Transverse colon (tissue), 4 donors: ENCODE measurements at regions not wholly inside any gene's neighbourhood (a gene's known extent, or its start where the extent isn't known, plus 50 kb on each side); places are given as distances from the start of the nearest gene placed in this dataset.

ENCODE experiments used
- DNase-seq: peaks from one replicate; pipeline ENCODE4 v3.0.0-alpha.2; 2019
- H3K27ac ChIP-seq, 4 donors: fragments of 200-600 bp; sonication (generic); 2 replicates each; pipeline ENCODE4 v1.5.1; 2016 to 2018; ENCODE audit warnings: inconsistent platforms in 4 of 4
- H3K27me3 ChIP-seq: fragments of 200-600 bp; sonication (generic); 2 replicates; pipeline ENCODE4 v1.5.1; 2017; ENCODE audit warnings: inconsistent platforms
- H3K36me3 ChIP-seq, 4 donors: fragments of 200-600 bp; sonication (generic); 2 replicates each; pipeline ENCODE4 v1.5.1; 2017 to 2019; ENCODE audit warnings: inconsistent platforms in 4 of 4
- H3K4me1 ChIP-seq, 4 donors: fragments of 200-600 bp; sonication (generic); 2 replicates each; pipeline ENCODE4 v1.5.1; 2017 to 2020; ENCODE audit warnings: inconsistent platforms in 4 of 4
- H3K4me3 ChIP-seq, 4 donors: fragments of 200-600 bp; sonication (generic); 1 replicate in 1 of 4; 2 replicates in 3 of 4; pipeline versions ENCODE4 v1.5.1 to v1.6.1; 2017 to 2019; ENCODE audit warnings: inconsistent platforms in 4 of 4
- H3K9me3 ChIP-seq, 2 donors: fragments of 200-600 bp; sonication (generic); 2 replicates each; pipeline ENCODE4 v1.5.1; 2017 to 2019; ENCODE audit warnings: inconsistent platforms in 2 of 2
- CTCF ChIP-seq, 5 experiments: fragments of 200-600 bp in 3 of 5; fragments of 450-650 bp in 2 of 5; sonication (generic) in 3 of 5; IDR thresholded peaks; 1 replicate in 2 of 5; 2 replicates in 3 of 5; pipeline ENCODE4 v1.5.1; 2016 to 2017; ENCODE audit warnings: antibody characterized with exemption in 5 of 5, inconsistent platforms in 3 of 5, mild to moderate bottlenecking in 2 of 5, moderate library complexity in 1 of 5
- EP300 ChIP-seq: sonication (generic); formaldehyde crosslinking; IDR thresholded peaks from one replicate; pipeline ENCODE4 v1.6.1; 2017; ENCODE audit warnings: antibody characterized with exemption, low read depth
- POLR2A ChIP-seq: fragments of 450-650 bp; IDR thresholded peaks from one replicate; pipeline ENCODE4 v1.6.1; 2016; ENCODE audit warnings: antibody characterized with exemption, mild to moderate bottlenecking, moderate library complexity
- POLR2AphosphoS5 ChIP-seq, 3 donors: sonication (generic); formaldehyde crosslinking; IDR thresholded peaks; one replicate each; pipeline ENCODE4 v1.6.1; 2016; ENCODE audit warnings: antibody characterized with exemption in 3 of 3
- WGBS, 2 donors: methylation state at CpG; one replicate each; pipeline ENCODE4 v1.1.5; 2018; ENCODE audit warnings: low coverage in 1 of 2; 5-methylcytosine and 5-hydroxymethylcytosine counted together
- in situ Hi-C, 4 donors: fragments of 200-750 bp; cut with MboI; loops; one replicate each; pipeline versions ENCODE4 v1.15.0 to v1.15.1; 2017; ENCODE audit warnings: low sequenced_read_pairs in 3 of 4, low pct_ligation_motif_present in 1 of 4, low pct_unique_long_range_greater_than_20kb in 1 of 4
- intact Hi-C: fragments of 100-400 bp; cut with DNase I; formaldehyde crosslinking; loops from one replicate; pipeline ENCODE4 v1.15.1; 2023; ENCODE audit warnings: low total_unique reads

GRCh38 chr14:34179727-34180126, 228.9 kb upstream of the EGLN3 start:
- Histone ChIP-seq H3K27me3 (no peaks in the 10 kb centered on the region), H3K4me3 (no peak overlapping the region), H3K4me1 (peaks cover 0 to 4% (median 0%) of the 10 kb centered on the region in 4 donors), H3K27ac (no peak overlapping the region), H3K9me3 (no peaks in the 10 kb centered on the region), H3K36me3 (no peaks in the 10 kb centered on the region)
- intact Hi-C loops = no loop called here
- 96 to 100% methylated on average over 1 of the region's 1 CpG for WGBS, 2 donors
- no peak for DNase-seq
- in situ Hi-C loops = no loop called here
- TF ChIP-seq POLR2AphosphoS5 (IDR thresholded peaks at IDR 0.05) = no peak
- TF ChIP-seq CTCF (IDR thresholded peaks at IDR 0.05) = no peak
- TF ChIP-seq POLR2A = no peak
- TF ChIP-seq EP300 = no peak

- no peak for TF ChIP-seq POLR2AphosphoS5 (IDR thresholded peaks at IDR 0.05)
- no peak for TF ChIP-seq POLR2A
- TF ChIP-seq EP300 = no peak
- no peak for TF ChIP-seq CTCF (IDR thresholded peaks at IDR 0.05)
- intact Hi-C loops (no loop called here), in situ Hi-C loops (no loop called here)
- Histone ChIP-seq H3K4me1 (peaks cover 0 to 7% (median 2%) of the 10 kb centered on the region in 4 donors), H3K4me3 (no peak overlapping the region), H3K36me3 (no peaks in the 10 kb centered on the region), H3K9me3 (no peaks in the 10 kb centered on the region), H3K27ac (no peak overlapping the region), H3K27me3 (no peaks in the 10 kb centered on the region)
- no peak for DNase-seq
- WGBS, 2 donors = 60 to 69% methylated on average over 2 of the region's 2 CpGs
Measured at GRCh38 chr14:34177466-34177865, 226.6 kb upstream of the EGLN3 start.

GRCh38 chr14:34175574-34175973, 224.7 kb upstream of the EGLN3 start:
- no peak for TF ChIP-seq CTCF (IDR thresholded peaks at IDR 0.05)
- no peak for TF ChIP-seq POLR2A
- no peak for TF ChIP-seq POLR2AphosphoS5 (IDR thresholded peaks at IDR 0.05)
- no peak for TF ChIP-seq EP300
- no peak for DNase-seq
- Histone ChIP-seq H3K27ac (no peak overlapping the region), H3K27me3 (no peaks in the 10 kb centered on the region), H3K36me3 (no peaks in the 10 kb centered on the region), H3K4me1 (peaks cover 0 to 11% (median 2%) of the 10 kb centered on the region in 4 donors), H3K9me3 (no peaks in the 10 kb centered on the region), H3K4me3 (no peak overlapping the region)
- in situ Hi-C loops = no loop called here
- intact Hi-C loops = no loop called here
- WGBS, 2 donors = 71 to 88% methylated on average over 2 of the region's 2 CpGs

- no peaks in the 10 kb centered on the region for H3K27me3 ChIP-seq
- no peaks in the 10 kb centered on the region for H3K9me3 ChIP-seq
- peaks cover 0 to 8% (median 2%) of the 10 kb centered on the region in 4 donors for H3K4me1 ChIP-seq
- H3K36me3 ChIP-seq = no peaks in the 10 kb centered on the region
- DNase-seq = no peak
- intact Hi-C loops (no loop called here), in situ Hi-C loops (no loop called here)
- H3K27ac ChIP-seq = no peak overlapping the region
- WGBS, 2 donors = 46% methylated on average over 3 of the region's 3 CpGs; no CpG with 5 or more reads in 1 of the 2 donors
- no peak overlapping the region for H3K4me3 ChIP-seq
- TF ChIP-seq EP300 (no peak), CTCF (IDR thresholded peaks at IDR 0.05) (no peak), POLR2A (no peak), POLR2AphosphoS5 (IDR thresholded peaks at IDR 0.05) (no peak)
Measured at GRCh38 chr14:34174973-34175372, 224.1 kb upstream of the EGLN3 start.
